ENCODE measurements at regions not wholly inside any gene's neighbourhood (a gene's known extent, or its start where the extent isn't known, plus 50 kb on each side); places are given as distances from the start of the nearest gene placed in this dataset.

DNA sequence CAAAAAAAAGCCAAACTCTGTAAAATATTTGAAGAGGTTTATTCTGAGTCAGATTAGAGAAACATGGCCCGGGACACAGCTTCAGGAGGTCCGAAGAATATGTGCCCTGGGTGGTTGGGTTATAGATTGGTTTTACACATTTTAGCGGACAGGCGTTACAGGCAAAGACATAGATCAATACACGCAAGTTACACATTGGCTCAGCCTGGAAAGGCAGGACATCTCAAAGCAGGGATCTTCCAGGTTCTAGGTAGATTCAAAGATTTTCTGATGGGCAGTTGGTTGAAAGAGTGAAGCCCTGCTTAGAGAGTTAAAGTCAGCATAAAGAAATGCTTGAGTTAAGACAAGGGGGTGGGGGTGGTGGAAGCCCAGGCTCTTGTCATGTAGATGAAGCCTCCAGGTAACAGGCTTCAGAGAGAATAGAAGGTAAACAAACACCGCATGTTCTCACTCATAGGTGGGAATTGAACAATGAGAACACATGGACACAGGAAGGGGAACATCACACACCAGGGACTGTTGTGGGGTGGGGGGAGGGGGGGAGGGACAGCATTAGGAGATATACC, 464.3 kb upstream of the ADARB2 start:
- TF ChIP-seq, protein P1, sequence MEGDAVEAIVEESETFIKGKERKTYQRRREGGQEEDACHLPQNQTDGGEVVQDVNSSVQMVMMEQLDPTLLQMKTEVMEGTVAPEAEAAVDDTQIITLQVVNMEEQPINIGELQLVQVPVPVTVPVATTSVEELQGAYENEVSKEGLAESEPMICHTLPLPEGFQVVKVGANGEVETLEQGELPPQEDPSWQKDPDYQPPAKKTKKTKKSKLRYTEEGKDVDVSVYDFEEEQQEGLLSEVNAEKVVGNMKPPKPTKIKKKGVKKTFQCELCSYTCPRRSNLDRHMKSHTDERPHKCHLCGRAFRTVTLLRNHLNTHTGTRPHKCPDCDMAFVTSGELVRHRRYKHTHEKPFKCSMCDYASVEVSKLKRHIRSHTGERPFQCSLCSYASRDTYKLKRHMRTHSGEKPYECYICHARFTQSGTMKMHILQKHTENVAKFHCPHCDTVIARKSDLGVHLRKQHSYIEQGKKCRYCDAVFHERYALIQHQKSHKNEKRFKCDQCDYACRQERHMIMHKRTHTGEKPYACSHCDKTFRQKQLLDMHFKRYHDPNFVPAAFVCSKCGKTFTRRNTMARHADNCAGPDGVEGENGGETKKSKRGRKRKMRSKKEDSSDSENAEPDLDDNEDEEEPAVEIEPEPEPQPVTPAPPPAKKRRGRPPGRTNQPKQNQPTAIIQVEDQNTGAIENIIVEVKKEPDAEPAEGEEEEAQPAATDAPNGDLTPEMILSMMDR (IDR thresholded peaks at IDR 0.05): no peak
- no peak for TF ChIP-seq POLR2A (IDR thresholded peaks at IDR 0.05)
- TF ChIP-seq POLR2AphosphoS5 (IDR thresholded peaks at IDR 0.05): no peak
- TF ChIP-seq EP300 (IDR thresholded peaks at IDR 0.05; ENCODE audit: low read depth): no peak
